Erythroblast (primary cell): ENCODE measurements at regions not wholly inside any gene's neighbourhood (a gene's known extent, or its start where the extent isn't known, plus 50 kb on each side); places are given as distances from the start of the nearest gene placed in this dataset.

Experiments
- GATA1 ChIP-seq: IDR thresholded peaks from 2 replicates; pipeline ENCODE4 v1.6.1; 2011; ENCODE audit warnings: low read depth, mild to moderate bottlenecking, control low read depth, low read length, moderate library complexity
- POLR2A ChIP-seq: IDR thresholded peaks from 2 replicates; pipeline ENCODE4 v1.6.1; 2011; ENCODE audit warnings: mild to moderate bottlenecking, low read length

DNA sequence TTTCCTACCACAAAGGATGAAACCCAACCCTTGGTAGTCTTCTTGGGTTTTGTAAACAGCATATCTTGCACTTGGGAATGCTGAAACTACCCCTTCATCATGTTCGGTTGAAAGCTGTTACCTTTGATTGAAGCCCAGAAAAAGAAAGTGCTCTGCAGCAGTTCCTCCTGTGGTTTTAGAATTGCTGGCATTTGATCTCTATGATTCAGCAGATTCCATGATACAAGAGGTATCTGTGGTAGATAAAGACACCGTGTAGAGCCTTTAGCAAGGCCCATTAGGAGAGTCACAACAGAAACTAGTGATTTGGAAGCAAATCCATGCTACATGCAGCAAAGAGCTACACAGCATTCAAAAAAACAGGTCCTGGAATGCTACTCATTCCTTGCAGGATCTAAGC, 557.0 kb downstream of the TLE1 start:
- TF ChIP-seq POLR2A (no peak), GATA1 (no peak)
